NCI-H748 treated with DMSO at 0.1 percent for 48 hours (cell line): ENCODE measurements at regions not wholly inside any gene's neighbourhood (a gene's known extent, or its start where the extent isn't known, plus 50 kb on each side); places are given as distances from the start of the nearest gene placed in this dataset.

ENCODE experiments used
- DNase-seq: peaks from one replicate; lab custom pipeline; 2025; lab: John Stamatoyannopoulos, UW

DNA sequence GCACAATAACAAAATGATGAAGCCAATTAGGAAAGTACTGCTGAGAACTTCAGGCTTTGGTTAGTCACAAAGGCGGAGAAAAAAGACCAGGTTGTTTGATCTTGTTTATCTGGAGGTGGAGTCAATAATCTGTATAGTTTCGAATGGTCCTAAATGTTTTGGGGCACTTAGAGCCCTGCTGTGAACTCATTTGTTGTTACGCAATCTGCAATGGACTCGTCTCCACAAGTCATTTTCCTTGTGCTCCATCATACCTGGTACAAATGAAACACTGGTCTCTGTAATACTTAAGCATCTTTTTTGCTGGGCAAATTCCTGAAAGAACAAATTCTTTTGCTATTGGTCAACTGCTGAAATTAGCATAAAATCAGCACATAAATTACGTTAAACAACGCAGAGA lies 430.5 kb downstream of the GATA3 start:
- DNase-seq = no peak

DNA sequence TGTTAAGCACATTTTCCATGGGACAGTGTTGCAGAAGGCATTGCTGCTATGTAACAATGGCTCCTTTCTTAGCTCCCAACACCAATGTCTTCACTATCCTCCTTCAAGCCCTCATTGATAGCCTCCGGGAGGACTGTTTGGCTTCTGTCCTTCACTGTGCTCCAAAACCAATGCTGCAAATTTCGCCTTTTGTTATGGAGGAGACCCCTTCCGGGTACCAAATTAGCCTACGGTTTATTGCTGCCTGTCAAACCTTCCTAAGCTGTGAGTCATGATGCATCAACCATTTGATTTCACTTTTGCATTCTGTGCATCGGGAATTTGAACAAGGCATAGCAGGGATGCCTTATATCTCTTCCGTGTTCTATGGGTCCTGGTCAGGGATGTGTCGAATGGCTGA lies 432.9 kb downstream of the GATA3 start:
- no peak for DNase-seq

DNA sequence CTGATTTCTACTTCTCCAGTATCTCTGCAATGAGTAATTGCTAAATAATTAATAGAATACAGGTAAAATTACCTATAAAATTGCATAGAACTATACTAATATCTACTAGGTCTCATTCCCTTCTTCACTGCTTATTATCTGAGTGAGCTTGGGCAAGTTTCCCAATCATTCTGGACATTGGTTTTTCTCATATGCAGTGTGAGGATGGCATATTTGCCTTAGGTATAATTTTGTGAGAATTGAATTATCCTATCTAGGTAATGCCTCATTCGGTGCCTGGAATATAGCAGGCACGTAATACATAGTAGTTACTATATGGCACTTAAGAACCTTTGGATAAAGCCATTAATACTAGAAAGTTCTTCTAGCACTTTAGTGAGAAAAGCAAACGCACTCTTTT lies 434.7 kb downstream of the GATA3 start:
- DNase-seq = no peak

DNA sequence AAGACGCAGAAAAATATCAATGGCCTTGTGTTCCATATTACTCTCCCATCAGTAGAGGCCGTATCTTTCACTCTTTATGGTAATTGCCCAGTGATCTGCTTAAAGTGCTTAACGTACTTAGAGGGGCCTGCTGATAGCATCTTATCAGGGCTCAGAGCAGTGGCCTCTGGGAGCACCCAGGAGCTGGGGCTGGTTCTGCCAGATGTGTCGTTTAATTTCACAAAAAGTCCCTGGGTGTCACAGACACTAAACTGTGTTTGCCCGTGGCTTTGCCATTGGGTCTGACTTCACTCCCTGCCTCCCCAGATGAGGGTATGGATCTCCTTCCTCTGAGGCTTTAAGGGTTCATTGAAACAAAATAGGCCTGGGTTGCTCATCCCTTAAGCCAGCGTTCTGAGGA lies 435.3 kb downstream of the GATA3 start:
- DNase-seq = no peak

DNA sequence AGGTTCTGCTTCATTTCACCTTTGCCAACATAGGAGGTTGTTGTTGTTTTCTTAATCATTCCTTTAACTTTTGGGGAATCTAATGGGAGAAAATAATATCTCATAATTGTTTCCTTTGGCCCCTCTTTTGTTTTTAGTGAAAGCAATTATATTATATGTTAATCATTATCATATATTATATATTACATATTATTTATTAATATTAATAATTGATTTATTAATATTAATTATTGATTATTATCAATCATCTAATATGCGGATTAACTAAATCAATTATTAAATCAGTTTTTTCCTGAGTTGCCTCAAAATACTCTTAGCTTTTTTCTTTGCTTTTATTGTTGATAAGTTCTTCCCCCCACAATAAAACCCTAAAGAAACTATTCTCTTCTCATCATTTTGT lies 443.8 kb downstream of the GATA3 start:
- DNase-seq = no peak

DNA sequence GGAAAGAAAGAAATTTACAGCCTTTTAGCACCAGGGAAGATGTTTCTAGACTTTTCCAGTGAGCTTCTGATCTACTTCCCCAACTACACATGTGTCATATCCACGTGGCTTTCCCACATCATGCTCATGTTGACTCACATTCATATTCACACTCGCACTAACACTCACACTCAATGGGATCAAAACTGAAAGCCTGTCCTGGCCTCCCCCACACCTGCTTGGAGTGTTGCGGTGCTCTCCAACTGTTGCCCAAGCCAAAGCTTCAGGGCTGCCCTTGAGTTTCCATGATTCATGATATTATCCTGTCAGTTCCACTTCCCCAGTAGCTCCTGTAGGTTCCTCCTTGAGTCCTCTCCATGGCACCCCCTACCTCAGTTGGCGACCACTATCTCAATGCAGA lies 444.4 kb downstream of the GATA3 start:
- DNase-seq = no peak

DNA sequence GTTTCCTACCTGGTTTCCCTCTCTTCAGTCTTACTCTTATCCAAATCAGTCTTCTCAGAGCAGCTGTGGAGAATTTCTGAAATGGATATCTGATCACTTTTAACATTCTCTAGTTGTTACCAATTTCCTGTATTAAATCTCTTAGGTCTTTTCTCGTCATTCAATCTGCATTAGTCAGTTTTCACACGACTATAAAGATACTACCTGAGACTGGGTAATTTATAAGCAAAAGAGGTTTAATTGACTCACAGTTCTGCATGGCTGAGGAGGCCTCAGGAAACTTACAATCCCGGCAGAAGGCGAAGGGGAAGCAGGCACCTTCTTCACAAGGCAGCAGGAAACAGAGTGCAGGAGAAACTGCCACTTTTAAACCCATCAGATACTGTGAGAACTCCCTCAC lies 444.8 kb downstream of the GATA3 start:
- DNase-seq = no peak

DNA sequence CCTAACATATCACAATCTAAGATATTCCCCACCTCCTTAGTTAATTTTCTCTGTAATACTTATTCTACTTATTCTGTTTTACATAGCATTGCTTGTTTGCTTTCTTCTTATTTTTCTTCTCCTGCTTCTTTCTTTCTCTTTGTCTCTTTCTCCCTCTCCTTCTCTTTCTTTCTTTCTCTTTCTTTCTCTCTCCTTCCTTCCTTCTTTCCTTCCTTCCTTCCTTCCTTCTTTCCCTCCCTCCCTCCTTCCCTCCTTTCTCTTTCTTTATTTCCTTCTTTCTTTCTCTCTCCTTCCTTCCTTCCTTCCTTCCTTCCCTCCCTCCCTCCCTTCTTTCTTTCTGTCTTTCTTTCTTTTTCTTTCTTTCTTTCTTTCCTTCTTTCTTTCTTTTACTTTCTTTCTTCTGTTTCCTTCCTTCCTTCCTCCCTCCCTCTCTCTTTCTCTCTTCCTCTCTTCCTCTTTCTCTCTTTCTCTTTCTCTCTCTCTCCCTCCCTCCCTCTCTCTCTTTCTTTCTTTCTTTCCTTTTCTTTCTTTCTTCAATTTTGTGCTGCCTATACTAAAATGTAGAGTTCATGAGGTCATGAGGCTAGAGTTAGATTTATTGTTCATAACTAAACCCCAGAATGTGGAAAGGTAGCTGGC lies 445.4 kb downstream of the GATA3 start:
- no peak for DNase-seq

DNA sequence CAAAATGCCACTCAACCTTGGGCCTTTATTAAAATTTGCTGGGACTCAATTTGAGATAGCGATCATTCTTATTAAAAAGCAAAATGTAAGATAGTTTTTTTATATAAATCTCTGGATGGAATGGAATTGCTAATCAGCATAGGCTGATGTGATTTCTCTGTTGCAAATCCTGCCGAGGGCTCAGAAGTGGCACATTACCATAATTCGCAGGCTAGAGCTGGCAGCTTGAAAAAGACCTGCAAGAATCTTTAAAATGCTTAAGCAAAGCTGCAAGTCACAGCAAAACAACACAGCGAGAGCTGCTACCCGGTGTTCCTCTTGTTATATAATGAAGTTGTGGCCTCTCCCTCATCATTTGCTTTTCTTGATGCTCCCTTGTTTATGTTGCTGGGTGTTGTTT lies 448.1 kb downstream of the GATA3 start:
- no peak for DNase-seq

DNA sequence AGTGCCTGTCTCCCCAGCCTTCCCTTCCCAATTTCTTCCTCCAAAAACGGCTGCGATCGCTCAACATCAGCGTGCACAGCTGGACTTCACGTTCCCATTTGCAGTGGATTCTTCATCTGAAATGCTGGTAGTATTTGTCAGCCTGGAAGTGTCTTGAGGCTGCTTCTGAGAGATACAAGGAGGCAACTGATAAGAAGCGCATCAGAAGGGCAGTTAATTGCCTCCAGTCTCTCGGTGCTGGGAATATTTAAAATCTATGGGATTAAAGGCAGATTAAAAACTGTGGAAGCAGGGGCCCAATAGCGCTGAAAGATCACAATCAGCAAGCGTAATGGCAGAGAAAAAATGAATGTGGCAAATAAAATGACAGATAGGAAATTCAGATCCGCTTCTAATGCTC lies 450.0 kb downstream of the GATA3 start:
- no peak for DNase-seq

DNA sequence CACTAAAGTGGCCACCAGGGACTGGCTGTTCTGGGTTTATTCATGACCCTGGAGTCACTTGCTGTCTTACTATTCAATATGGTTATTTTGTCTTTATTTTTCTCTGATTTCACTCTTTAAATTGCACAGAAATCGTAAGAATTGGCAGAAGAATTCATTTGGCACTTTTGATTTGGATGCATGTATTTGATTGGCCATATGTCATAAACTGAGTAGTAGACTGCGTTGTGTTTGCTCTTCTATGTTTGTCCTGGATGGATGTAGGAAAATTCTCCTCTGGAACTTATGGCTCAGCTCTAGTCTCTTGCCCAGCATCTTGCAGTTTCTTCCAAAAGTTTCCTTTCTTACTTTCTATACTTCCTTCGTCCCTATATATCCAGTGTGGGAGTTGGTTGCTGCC lies 452.7 kb downstream of the GATA3 start:
- no peak for DNase-seq

DNA sequence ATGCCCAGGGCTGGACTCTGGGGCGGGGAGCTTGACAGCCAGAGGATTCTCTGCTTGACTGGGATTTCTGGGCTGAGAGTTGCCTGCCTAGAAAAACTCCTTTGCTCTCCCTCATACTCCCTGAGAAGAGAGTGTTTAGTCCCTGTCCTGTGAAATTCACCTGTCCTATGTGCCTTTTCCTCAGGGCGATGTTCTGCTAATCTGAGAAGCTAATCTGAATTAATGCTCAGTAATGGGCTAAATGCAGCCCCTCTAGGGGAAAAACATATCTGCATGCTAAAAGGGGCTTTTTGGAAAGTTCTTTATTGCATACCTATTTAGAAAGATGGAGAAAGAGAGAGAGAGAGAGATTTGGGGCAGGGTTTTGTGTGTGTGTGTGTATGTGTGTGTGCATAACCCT lies 454.4 kb downstream of the GATA3 start:
- no peak for DNase-seq

DNA sequence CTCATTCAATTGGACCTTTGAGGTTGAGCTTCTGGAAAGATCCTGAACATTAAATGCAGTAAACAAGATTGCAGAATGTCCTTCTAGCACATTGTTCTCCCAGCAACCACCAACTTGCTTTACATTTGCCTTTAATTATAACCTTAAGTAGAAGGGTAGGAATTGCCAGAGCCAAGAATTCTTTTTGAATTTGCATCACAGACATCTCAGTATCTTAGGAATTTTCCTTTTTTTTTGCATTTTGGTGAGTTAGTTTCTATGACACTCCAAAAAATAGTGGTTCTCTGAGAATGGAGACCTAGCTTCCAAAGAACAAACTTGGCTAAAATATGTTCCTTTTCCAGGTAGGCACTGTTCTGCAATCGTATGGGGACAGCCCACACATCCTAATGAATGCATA lies 456.0 kb downstream of the GATA3 start:
- DNase-seq = no peak

DNA sequence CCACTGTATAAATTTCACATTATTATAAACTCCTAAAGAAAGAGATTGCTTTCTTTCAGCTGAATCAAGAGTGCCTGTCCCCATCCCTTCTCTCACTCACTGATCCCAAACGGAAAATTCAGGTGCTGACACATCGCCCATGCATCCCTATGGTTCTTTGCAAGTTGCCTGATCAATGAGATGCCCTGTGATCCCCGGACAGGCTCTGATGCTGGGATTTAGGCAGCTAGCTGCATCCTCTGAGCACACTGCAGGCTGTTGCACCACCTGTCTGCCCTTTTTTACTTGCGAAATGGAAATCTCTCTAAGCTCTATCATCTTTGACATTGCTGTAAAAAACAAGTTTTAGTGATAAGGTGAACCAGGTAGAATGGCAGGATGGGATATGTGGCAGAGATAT lies 456.5 kb downstream of the GATA3 start:
- DNase-seq = no peak

DNA sequence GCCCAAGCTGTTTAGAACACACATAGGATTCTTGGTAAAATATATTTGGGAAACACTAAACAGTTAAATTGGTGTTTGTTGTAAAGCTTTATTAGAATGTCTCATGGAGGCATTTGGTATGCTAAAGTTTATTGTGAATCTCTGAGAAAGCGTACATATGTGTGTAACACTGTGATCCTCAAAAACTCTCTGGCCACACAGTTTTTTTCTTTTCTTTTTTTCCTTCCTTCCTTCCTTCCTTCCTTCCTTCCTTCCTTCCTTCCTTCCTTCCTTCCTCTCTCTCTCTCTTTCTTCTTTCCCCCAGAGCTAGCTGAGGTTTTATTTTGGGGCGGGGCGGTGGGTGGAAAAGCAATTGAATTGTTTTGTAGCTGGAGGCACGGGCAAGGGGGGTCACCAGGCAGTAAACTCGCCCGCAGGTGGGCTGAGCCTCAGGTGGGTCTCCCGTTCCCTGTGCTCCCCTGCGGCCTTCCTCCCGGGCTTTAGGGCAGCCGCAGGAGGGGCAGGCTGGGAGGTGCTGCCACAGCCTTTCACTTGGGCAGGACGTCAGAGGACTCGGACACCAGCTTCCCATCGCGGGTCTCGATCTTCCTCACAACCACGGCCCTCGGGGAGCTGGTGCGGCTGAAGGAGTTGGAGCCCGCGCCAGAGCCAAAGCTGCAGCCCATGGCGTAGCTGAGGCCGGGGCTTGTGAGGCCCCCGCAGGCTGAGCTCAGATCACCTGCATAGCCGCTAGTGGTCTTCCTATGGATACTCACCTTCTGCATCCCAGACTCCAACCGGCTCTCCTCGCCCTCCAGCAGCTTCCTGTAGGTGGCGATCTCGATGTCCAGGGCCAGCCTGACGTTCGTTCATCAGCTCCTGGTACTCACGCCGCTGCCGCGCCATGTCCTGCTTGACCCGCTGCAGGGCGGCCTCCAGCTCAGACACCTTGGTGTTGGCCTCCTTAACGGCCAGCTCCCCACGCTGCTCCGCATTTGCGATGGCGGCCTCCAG lies 459.0 kb downstream of the GATA3 start:
- no peak for DNase-seq

DNA sequence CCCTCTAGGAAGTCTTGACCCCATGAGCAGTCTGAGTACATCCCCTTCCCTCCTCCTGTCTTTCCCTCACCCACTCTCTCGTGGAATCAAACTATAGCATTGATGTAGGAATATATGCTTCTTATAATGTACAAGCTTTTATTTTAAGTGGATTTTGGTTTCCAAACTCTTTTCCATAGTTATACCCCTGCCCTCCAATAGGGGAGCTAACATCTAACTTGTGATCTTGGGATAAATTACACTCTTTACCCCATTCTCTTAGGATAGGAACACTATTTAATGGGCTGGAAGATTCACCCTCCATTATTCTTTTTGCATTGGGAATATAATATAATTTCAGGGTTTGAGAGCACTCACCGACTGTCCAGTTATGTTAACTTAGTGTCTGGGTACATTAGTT lies 465.9 kb downstream of the GATA3 start:
- no peak for DNase-seq

DNA sequence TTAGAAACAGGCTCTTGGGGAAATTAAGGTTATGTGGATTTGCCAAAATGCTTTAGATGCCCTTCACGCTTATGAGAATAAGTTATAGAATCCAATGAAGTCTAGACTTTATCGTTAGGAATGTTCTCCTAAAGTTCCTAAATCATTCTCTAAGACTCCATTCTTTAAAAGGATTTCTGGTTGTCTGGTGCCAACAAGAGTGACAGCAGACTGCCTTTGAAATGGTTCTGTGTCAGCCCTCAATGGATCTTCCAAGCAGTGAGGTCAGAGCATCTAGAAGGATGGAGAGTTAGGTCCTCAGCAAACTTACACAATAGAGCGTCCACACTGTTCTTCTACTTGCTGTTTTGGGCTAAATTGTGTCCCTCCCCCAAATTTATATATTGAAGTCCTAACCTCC lies 473.3 kb downstream of the GATA3 start:
- DNase-seq = no peak

DNA sequence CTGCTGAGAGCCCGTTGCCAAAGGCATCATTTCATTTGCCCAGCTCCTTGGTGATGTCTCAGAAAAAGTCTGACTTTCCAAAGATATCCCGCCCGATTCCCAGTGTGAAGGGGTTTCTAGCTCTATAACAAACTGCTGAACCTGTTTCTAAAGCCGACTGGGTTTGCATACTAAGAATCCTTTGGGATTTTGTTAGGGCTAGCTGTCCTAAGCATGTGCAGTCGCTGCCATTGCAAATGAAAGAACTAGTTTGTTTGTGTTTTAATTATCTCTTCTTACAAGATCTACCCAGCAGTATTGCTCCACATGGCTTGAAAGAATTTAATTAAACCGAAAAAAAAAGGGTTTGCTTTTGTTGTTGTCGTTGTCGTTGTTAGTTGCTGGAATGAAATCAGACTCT lies 476.6 kb downstream of the GATA3 start:
- no peak for DNase-seq

DNA sequence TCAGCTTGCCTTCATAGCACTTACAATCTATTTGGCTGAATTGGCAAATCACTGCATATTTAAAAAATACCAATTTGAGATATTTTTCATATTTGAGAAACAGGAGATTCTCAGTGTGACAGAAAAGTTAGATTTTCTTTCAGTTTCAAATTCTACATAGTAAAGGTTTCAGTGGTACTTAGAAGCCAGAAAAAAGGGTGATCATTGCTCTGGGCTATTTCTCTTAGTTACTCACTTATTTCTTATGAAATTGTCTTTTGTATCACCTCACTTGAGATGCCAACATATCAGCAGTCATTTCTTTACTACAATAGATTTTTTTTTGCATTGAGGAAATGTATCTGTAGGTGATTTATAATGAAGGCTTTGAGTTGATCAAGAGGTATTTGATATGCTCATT lies 478.2 kb downstream of the GATA3 start:
- no peak for DNase-seq

DNA sequence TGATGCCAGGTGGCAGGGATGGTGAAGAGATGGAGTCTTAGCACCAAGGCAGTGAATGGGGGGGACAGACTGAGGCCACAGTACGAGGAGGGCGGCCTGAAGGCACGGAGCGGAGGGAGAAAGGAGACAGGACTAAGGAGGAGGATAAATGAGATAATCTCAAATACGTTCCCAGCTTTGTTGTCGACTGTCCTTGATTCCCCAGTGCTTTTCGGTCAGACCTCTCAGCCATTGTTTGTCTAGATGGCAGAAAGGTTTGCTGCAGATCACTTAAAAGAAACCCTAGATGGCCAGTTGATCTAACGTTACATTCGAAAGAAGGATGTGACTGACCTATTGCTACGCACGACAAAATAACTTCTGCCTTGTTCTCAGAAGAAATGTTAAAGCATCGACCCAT lies 479.0 kb downstream of the GATA3 start:
- no peak for DNase-seq

DNA sequence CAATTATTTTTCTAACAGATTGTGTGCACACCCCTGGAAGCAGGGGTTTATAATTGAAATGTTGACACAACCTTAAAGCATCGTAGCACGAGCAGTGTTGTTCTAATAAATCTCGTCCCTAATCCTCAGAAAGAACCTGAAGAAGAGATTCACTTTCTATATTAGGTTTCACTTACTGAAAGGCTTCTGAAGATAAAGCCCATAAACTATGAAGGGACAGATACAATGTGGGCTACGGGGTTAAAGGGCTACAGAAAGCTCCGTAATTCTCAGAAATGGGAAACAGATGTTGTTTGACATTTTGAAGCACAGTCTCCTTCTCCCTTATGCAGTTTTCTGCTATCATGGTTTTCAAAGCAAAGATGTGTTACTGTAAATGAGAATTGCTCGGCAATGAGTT lies 479.6 kb downstream of the GATA3 start:
- DNase-seq = no peak

DNA sequence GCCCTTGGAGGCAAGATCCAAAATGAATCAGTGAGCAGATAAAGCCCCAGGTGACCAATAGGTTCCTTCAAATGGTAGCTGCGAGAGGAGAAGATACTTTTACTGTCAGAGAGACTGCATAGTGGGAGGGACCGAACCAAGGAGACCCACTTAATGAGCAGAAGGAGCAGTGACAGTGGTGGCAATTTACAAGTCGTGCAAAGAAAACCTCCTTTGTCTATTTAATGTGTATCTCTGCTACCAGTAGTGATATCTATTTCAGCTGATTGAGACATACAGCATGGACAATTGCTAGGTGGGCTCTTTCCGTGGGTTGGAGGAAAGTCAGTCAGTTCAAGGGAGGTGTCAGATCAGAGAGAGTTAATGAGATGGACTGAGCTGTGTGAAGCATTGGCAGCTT lies 480.4 kb downstream of the GATA3 start:
- no peak for DNase-seq

DNA sequence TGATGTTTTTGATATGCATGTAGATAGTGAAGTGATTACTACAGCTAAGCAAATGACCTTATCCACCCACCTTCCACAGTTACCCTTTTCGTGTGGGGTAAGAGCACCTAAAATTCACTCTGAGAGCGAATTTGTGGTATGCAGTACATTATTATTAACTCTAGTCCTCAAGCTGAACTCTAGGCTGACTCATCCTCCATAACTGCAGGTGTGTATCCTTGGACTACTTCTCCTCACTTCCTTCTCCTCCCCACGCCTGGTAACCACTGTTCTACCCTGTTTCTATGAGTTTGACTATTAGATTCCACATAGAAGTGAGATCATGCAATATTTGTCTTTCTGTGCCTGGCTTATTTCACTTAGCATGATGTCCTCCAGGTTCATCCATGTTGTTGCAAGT lies 484.6 kb downstream of the GATA3 start:
- no peak for DNase-seq
